RWPE1 (cell line): ENCODE measurements at regions not wholly inside any gene's neighbourhood (a gene's known extent, or its start where the extent isn't known, plus 50 kb on each side); places are given as distances from the start of the nearest gene placed in this dataset.

ENCODE experiments used
- CTCF ChIA-PET: fragments of 350-600 bp; sonication (Branson Sonifier 250); formaldehyde crosslinking; extraction: SDS; loops from one replicate; lab custom pipeline; 2021; lab: Yijun Ruan, JAX
- POLR2A ChIA-PET: fragments of 400-600 bp; formaldehyde crosslinking; extraction: SDS; loops from one replicate; lab custom pipeline; 2020; ENCODE audit warnings: antibody characterized with exemption; ENCODE audit not compliant: low non-redundant PET; lab: Yijun Ruan, JAX
- DNase-seq: peaks from one replicate; pipeline ENCODE4 v3.0.0; 2012; ENCODE audit warnings: low spot score
- H3K27ac ChIP-seq: fragments of 450-650 bp; 2 replicates; pipeline ENCODE4 v1.5.1; 2017
- TF ChIP-seq, protein P1 (sequence below): fragments of 450-650 bp; conservative IDR thresholded peaks from 2 replicates; pipeline ENCODE4 v1.5.1; 2017; ENCODE audit warnings: low read depth, mild to moderate bottlenecking

DNA sequence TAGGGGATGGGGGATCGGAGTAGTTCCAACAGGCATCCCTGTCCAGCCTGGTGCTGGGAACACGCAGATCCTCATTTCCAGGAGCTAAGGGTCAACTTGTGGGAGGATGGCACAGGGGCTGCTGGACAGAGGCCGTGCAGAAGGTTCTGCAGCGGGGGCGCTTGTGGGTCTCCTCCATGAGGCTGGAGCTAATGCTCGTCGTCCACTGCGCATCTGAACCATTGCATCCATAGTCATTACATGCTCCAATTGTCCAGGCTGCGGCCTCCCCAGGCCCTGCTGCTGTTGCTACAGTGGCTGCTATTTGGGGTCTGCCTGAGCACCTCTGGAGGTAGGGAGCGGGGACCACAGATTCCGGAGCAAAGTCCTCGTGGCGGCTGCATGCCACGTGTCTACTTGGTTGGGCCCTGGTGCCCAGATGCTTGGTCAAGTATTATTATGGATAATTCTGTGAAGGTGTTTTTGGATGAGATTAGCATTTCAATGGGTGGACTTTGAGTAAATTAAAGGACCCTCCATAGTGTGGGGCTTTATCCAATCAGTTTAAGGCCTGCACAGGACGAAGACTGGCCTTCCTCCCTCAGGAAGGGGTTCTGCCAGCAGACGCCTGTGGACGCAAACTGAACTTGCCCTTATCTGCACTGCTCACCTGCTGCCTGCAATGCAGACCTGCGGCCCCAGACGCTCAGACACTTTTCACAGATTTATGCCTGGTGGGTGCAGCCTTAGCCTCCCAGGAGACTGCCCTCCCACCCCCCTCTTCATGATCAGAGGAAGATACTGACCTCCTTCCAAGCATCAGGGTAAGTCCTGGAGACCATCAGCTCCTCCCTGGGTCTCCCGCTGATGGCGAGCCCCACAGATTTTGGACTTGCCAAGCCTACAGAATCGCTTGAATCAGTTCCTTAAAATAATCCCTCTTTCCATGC lies 127.5 kb upstream of the IRX4 start:
- no peak for DNase-seq
- TF ChIP-seq, protein P1, sequence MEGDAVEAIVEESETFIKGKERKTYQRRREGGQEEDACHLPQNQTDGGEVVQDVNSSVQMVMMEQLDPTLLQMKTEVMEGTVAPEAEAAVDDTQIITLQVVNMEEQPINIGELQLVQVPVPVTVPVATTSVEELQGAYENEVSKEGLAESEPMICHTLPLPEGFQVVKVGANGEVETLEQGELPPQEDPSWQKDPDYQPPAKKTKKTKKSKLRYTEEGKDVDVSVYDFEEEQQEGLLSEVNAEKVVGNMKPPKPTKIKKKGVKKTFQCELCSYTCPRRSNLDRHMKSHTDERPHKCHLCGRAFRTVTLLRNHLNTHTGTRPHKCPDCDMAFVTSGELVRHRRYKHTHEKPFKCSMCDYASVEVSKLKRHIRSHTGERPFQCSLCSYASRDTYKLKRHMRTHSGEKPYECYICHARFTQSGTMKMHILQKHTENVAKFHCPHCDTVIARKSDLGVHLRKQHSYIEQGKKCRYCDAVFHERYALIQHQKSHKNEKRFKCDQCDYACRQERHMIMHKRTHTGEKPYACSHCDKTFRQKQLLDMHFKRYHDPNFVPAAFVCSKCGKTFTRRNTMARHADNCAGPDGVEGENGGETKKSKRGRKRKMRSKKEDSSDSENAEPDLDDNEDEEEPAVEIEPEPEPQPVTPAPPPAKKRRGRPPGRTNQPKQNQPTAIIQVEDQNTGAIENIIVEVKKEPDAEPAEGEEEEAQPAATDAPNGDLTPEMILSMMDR: no peak
- H3K27ac ChIP-seq: no peak overlapping the region
- ChIA-PET POLR2A (no interaction called here), CTCF (interaction anchor here (0.6 kb wide), 1 partner anchor 584 kb away, joined by 3 read pairs; no protein-coding TSS in a partner anchor)

DNA sequence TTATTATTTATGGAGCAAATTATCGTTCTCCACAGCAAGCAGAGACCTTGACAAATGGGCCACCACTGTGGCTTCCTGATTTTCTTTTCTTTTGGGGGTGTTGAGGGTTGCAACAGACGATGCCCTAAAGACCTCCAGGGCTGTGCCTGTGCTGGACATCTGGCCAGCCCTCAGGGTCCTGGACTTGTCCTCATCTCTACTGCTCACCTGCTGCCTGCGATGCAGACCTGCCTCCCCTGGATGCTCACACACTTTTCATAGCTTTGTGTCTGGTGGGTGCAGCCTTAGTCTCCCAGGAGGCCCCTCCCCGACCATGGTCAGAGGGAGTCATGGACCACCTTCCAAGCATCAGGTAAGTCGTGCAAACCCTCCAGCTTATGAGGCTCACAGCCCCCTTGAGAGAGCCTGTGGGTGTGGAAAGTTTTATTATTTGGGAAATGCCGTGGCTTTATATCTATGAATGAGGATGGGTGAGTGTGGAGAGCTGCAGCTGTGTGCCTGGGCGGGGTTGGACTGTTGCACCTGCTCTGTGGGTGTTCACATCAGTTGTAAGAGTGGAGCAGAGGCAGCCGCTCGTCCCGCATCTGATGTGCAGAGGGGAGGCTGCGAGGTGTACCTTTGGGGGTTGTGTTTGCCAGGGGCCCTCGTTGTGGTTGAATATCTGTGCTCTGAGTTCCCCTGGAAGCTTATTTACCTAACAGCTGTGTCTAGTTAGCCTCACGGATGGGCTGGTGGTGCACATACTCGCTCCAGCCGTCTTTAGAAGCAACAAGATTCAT lies 126.3 kb upstream of the IRX4 start:
- ChIA-PET POLR2A (no interaction called here), CTCF (no interaction called here)
- no peak for DNase-seq
- TF ChIP-seq, protein P1: no peak
- H3K27ac ChIP-seq: peak overlapping the region; percentile 86

DNA sequence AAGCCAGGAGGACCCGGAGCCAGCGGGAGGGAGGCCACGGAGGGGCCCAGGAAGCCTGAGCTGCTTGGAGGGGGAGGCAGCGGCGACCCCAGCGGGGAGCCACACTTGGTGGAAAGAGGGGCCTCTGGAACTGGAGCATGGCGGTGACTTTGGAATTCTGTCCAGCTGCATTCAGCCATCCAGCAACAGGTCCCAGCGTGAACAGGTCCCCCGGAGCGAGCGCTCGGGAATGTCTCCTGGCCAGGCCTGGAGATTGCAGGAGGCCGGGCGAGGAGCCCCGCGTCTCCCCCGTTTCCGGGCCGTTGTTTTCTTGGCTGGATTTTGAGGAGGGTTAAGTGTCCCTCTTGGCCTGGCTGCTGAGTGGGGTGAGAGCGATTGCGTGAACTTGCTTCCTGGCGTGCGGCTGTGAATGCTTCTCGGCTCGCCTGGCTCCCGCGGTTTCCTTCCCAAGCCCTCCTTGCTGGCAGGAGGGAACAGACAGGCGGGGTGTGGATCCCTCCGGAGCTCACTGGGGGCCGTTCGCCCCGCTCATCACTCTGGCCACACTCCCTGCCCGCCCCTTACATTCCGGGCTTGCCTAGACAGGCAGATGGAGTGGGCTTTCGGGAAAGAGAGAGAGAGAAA lies 125.3 kb upstream of the IRX4 start:
- TF ChIP-seq, protein P1: no peak
- H3K27ac ChIP-seq: peak overlapping the region; percentile 86
- DNase-seq: peak; percentile 49
- ChIA-PET POLR2A (no interaction called here), CTCF (interaction anchor here (0.7 kb wide), 1 partner anchor 17 kb away, joined by 5 read pairs; no protein-coding TSS in a partner anchor)

DNA sequence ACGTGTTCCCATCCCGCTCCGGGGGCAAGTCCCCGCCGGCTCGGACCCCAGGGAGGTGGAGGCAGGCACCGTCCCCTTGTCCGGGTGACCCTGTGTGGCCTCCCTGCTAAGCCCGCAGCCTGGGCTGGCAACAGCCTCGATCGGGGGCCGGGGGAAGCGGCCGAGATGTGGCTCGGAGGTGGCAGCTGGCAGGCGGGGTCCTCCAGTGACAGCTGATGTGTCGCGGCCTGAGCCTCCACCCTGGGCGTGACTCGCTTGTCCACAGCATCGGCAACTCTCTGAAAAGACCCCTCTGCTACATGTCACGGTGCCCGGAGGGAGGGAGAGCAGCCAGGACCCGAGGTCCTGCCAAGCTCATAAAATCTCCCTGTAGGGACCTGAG lies 124.8 kb upstream of the IRX4 start:
- ChIA-PET CTCF (interaction anchor here (0.7 kb wide), 1 partner anchor 18 kb away, joined by 5 read pairs; no protein-coding TSS in a partner anchor), POLR2A (no interaction called here)
- TF ChIP-seq, protein P1: no peak
- H3K27ac ChIP-seq: peak overlapping the region; percentile 86
- no peak for DNase-seq

DNA sequence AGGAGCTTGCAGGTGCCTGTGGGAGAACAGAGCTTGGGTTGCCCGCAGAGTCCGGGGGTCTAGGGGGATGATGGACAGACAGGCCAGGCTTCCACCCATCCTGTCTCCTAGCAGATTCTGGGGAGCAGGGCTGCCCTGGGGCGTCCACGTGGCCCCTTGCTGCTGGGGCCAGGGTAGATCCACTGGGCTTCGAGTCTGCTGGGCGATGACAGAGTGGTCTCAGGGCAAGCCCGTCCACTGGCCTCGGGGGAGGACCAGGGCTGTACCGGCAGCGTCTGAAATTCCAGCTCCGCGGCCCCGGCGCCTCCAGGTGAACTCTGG lies 124.2 kb upstream of the IRX4 start:
- CTCF ChIA-PET: no interaction called here
- no peak for DNase-seq
- TF ChIP-seq, protein P1: no peak
- POLR2A ChIA-PET: no interaction called here
- H3K27ac ChIP-seq: peak overlapping the region; percentile 86
